HepG2 (cell line): ENCODE measurements at regions not wholly inside any gene's neighbourhood (a gene's known extent, or its start where the extent isn't known, plus 50 kb on each side); places are given as distances from the start of the nearest gene placed in this dataset.

Experiments
- GATAD2A ChIP-seq: IDR thresholded peaks from 2 replicates; pipeline ENCODE4 v1.6.1; 2016
- HCFC1 ChIP-seq: fragments of 150-350 bp; IDR thresholded peaks from 2 replicates; pipeline ENCODE4 v1.6.1; 2014; ENCODE audit warnings: low read depth, low read length
- KLF15 ChIP-seq: sonication (generic); formaldehyde crosslinking; IDR thresholded peaks from 2 replicates; pipeline ENCODE4 v1.8.1; 2023; ENCODE audit warnings: borderline replicate concordance, mild to moderate bottlenecking, inconsistent platforms, missing genetic modification reagents, mixed read lengths
- MAFK ChIP-seq, 2 experiments: IDR thresholded peaks in 1 of 2; conservative IDR thresholded peaks in 1 of 2; 2 replicates each; pipeline ENCODE4 v1.6.1; 2011; ENCODE audit warnings: improper control_type of control experiment in 2 of 2, low read length in 2 of 2
- MBNL3 ChIP-seq: fragments of 250-450 bp; sonication (Bioruptor Pico); conservative IDR thresholded peaks from 2 replicates; pipeline ENCODE4 v1.8.0; 2022; ENCODE audit warnings: mild to moderate bottlenecking, inconsistent platforms
- MTA1 ChIP-seq: sonication (generic); formaldehyde crosslinking; IDR thresholded peaks from 2 replicates; pipeline ENCODE4 v1.4.0; 2020; ENCODE audit warnings: missing genetic modification reagents, mild to moderate bottlenecking, borderline replicate concordance
- PHF20 ChIP-seq: sonication (generic); formaldehyde crosslinking; IDR thresholded peaks from 2 replicates; pipeline ENCODE4 v1.5.0; 2020; ENCODE audit warnings: mild to moderate bottlenecking, missing genetic modification reagents
- POLR2A ChIP-seq, 2 experiments: IDR thresholded peaks; 2 replicates each; pipeline ENCODE4 v1.6.1; 2011; ENCODE audit warnings: low read depth in 2 of 2, low read length in 2 of 2, mild to moderate bottlenecking in 1 of 2, moderate library complexity in 1 of 2; ENCODE audit not compliant: insufficient read depth in 1 of 2
- SMARCE1 ChIP-seq: fragments of 450-650 bp; IDR thresholded peaks from 2 replicates; pipeline ENCODE4 v1.6.1; 2017; ENCODE audit warnings: borderline replicate concordance
- ZNF674 ChIP-seq: sonication (generic); formaldehyde crosslinking; IDR thresholded peaks from 2 replicates; pipeline ENCODE4 v1.5.0; 2020; ENCODE audit warnings: low read depth, mild to moderate bottlenecking, missing genetic modification reagents
- TF ChIP-seq, protein P1 (sequence below): fragments of 450-650 bp; IDR thresholded peaks from 2 replicates; pipeline ENCODE4 v1.6.1; 2017; ENCODE audit warnings: mild to moderate bottlenecking
- TF ChIP-seq, protein P2 (sequence below): sonication (generic); formaldehyde crosslinking; IDR thresholded peaks from 2 replicates; pipeline ENCODE4 v1.4.0; 2020; ENCODE audit warnings: mild to moderate bottlenecking, missing genetic modification reagents

DNA sequence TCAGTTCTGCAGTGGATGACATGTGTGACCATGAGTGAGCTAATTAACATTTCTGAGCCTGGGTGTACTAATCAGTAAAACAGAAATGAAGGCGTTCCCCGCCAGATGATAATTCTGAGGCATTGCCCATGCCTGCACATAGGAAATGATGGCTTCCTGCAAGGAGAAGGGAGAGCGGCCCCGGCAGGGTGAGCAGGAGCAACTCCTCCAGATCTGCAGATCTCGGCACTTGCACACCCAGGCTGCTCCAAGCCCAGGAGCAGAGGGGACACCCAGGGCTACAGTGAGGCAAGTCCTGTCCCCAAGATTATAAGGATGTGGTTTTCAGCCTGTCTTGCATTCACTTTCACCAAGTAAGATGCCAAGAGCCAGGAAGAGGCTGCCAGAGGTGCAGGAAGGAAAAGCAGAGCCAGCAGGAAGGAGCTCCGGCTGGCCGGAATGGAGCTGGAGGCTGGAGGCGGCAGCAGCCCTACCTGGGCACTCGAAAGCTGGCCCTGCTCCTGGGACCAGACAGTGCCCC, 177.5 kb upstream of the CST7 start:
- TF ChIP-seq PHF20 (CRISPR knock-in tag): no peak
- TF ChIP-seq MAFK (conservative IDR thresholded peaks at IDR 0.05 in 1 of 2, IDR thresholded peaks at IDR 0.05 in 1 of 2; ENCODE audit: low read length in 2 of 2): no peak
- TF ChIP-seq HCFC1: no peak
- no peak for TF ChIP-seq KLF15 (CRISPR knock-in tag)
- no peak for TF ChIP-seq POLR2A (IDR thresholded peaks at IDR 0.05; ENCODE audit: insufficient read depth in 1 of 2, low read depth in 2 of 2, low read length in 2 of 2)
- no peak for TF ChIP-seq MTA1 (CRISPR knock-in tag)
- TF ChIP-seq ZNF674: no peak
- TF ChIP-seq, protein P1, sequence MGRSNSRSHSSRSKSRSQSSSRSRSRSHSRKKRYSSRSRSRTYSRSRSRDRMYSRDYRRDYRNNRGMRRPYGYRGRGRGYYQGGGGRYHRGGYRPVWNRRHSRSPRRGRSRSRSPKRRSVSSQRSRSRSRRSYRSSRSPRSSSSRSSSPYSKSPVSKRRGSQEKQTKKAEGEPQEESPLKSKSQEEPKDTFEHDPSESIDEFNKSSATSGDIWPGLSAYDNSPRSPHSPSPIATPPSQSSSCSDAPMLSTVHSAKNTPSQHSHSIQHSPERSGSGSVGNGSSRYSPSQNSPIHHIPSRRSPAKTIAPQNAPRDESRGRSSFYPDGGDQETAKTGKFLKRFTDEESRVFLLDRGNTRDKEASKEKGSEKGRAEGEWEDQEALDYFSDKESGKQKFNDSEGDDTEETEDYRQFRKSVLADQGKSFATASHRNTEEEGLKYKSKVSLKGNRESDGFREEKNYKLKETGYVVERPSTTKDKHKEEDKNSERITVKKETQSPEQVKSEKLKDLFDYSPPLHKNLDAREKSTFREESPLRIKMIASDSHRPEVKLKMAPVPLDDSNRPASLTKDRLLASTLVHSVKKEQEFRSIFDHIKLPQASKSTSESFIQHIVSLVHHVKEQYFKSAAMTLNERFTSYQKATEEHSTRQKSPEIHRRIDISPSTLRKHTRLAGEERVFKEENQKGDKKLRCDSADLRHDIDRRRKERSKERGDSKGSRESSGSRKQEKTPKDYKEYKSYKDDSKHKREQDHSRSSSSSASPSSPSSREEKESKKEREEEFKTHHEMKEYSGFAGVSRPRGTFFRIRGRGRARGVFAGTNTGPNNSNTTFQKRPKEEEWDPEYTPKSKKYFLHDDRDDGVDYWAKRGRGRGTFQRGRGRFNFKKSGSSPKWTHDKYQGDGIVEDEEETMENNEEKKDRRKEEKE: no peak
- TF ChIP-seq GATAD2A: no peak
- TF ChIP-seq MBNL3 (CRISPR knock-in tag): no peak
- no peak for TF ChIP-seq SMARCE1
- TF ChIP-seq, protein P2, sequence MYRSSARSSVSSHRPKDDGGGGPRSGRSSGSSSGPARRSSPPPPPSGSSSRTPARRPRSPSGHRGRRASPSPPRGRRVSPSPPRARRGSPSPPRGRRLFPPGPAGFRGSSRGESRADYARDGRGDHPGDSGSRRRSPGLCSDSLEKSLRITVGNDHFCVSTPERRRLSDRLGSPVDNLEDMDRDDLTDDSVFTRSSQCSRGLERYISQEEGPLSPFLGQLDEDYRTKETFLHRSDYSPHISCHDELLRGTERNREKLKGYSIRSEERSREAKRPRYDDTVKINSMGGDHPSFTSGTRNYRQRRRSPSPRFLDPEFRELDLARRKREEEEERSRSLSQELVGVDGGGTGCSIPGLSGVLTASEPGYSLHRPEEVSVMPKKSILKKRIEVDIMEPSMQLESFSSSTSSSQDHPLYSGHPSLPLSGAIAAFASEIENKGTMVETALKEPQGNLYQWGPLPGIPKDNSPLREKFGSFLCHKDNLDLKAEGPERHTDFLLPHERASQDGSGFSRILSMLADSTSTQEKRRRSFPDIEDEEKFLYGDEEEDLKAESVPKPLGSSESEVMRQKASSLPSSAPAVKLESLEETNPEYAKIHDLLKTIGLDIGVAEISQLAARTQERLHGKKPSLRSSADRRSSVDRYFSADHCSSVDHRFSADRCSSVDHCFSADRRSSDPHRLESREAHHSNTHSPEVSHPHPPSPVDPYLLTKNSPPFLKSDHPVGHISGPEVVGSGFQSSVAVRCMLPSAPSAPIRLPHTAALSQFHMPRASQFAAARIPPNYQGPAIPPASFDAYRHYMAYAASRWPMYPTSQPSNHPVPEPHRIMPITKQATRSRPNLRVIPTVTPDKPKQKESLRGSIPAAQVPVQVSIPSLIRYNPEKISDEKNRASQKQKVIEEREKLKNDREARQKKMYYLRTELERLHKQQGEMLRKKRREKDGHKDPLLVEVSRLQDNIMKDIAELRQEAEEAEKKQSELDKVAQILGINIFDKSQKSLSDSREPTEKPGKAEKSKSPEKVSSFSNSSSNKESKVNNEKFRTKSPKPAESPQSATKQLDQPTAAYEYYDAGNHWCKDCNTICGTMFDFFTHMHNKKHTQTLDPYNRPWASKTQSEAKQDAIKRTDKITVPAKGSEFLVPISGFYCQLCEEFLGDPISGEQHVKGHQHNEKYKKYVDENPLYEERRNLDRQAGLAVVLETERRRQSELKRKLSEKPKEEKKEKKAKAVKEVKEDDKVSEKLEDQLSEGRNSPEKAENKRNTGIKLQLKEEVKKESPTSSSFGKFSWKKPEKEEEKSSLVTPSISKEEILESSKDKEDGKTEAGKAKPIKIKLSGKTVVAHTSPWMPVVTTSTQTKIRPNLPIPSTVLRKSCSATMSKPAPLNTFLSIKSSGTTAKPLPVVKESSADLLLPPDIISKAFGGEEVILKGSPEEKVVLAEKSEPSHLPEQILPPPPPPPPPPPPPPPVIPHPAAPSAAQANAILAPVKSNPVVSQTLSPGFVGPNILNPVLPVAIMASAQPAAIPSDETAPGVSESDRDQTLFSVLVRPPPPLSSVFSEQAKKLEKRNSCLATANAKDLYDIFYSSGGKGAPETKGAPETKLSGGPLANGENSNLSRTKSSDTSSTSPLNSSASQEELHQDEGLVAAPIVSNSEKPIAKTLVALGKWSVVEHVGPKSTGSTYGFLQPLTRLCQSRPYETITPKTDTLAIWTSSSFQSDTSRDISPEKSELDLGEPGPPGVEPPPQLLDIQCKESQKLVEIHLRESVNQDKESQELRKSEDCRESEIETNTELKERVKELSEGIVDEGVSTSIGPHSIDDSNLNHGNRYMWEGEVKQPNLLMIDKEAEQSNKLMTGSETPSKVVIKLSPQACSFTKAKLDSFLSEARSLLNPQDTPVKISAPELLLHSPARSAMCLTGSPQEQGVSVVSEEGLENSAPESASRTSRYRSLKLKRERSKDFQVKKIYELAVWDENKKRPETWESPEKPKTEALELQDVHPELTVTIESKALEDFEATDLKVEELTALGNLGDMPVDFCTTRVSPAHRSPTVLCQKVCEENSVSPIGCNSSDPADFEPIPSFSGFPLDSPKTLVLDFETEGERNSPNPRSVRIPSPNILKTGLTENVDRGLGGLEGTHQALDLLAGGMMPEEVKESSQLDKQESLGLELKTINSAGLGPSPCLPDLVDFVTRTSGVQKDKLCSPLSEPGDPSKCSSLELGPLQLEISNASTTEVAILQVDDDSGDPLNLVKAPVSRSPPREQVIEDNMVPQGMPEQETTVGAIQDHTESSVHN (CRISPR knock-in tag): no peak
